Natural killer cell (primary cell): ENCODE measurements at regions not wholly inside any gene's neighbourhood (a gene's known extent, or its start where the extent isn't known, plus 50 kb on each side); places are given as distances from the start of the nearest gene placed in this dataset.

Experiments used
- ATAC-seq, 3 donors: fragments of 150-1000 bp in 2 of 3; fragments of 200-7000 bp in 1 of 3; cut with Tn5 transposase; 1 replicate in 1 of 3; 2 replicates in 2 of 3; pipeline ENCODE4 v1.10.0; 2021; ENCODE audit warnings: mild to moderate bottlenecking in 2 of 3, moderate library complexity in 2 of 3
- DNase-seq, 2 donors: peaks; one replicate each; pipeline versions ENCODE4 v3.0.0 to v3.0.0-alpha.2; 2013 to 2021; ENCODE audit warnings: mixed read lengths in 1 of 2
- H3K27ac ChIP-seq: one replicate; pipeline ENCODE4 v1.5.1; 2013; ENCODE audit warnings: mild to moderate bottlenecking, low read length
- H3K27me3 ChIP-seq: one replicate; pipeline ENCODE4 v1.6.1; 2013; ENCODE audit warnings: low read length; ENCODE audit not compliant: control insufficient read depth, insufficient read depth
- H3K36me3 ChIP-seq: one replicate; pipeline ENCODE4 v1.6.1; 2013; ENCODE audit warnings: low read length; ENCODE audit not compliant: control insufficient read depth, insufficient read depth
- H3K4me1 ChIP-seq: one replicate; pipeline ENCODE4 v1.6.1; 2013; ENCODE audit warnings: low read length; ENCODE audit not compliant: control insufficient read depth, insufficient read depth
- H3K4me3 ChIP-seq: one replicate; pipeline ENCODE4 v1.5.1; 2013; ENCODE audit warnings: low read length
- H3K9me3 ChIP-seq: one replicate; pipeline ENCODE4 v1.6.1; 2013; ENCODE audit warnings: low read length; ENCODE audit not compliant: control insufficient read depth, insufficient read depth
- H3K27ac Mint-ChIP-seq, 2 donors: one replicate each; pipeline ENCODE4 v1.8.0; 2022; ENCODE audit warnings: mild to moderate bottlenecking in 2 of 2, mixed read lengths in 2 of 2, moderate library complexity in 1 of 2
- H3K27me3 Mint-ChIP-seq, 2 donors: one replicate each; pipeline ENCODE4 v1.8.0; 2022; ENCODE audit warnings: low read depth in 2 of 2, mixed read lengths in 2 of 2
- H3K36me3 Mint-ChIP-seq: one replicate; pipeline ENCODE4 v1.8.0; 2022; ENCODE audit warnings: mixed read lengths
- H3K4me1 Mint-ChIP-seq, 2 donors: one replicate each; pipeline ENCODE4 v1.8.0; 2022; ENCODE audit warnings: mixed read lengths in 2 of 2
- H3K4me3 Mint-ChIP-seq: one replicate; pipeline ENCODE4 v1.8.0; 2022; ENCODE audit warnings: mild to moderate bottlenecking, moderate library complexity, mixed read lengths
- H3K9me3 Mint-ChIP-seq, 2 donors: one replicate each; pipeline ENCODE4 v1.8.0; 2022; ENCODE audit warnings: mixed read lengths in 2 of 2
- WGBS: methylation state at CpG from one replicate; pipeline ENCODE4 v1.1.7; 2013; ENCODE audit warnings: missing lambda C conversion rate; ENCODE audit not compliant: insufficient coverage; 5-methylcytosine and 5-hydroxymethylcytosine counted together
- intact Hi-C: fragments of 100-400 bp; cut with micrococcal nuclease; formaldehyde crosslinking; loops from one replicate; pipeline ENCODE4 v1.14.2; 2022
- TF ChIP-seq, protein P1 (sequence below): fragments of 200-600 bp; IDR thresholded peaks from one replicate; pipeline ENCODE4 v1.8.0; 2022; ENCODE audit warnings: antibody characterized with exemption

DNA sequence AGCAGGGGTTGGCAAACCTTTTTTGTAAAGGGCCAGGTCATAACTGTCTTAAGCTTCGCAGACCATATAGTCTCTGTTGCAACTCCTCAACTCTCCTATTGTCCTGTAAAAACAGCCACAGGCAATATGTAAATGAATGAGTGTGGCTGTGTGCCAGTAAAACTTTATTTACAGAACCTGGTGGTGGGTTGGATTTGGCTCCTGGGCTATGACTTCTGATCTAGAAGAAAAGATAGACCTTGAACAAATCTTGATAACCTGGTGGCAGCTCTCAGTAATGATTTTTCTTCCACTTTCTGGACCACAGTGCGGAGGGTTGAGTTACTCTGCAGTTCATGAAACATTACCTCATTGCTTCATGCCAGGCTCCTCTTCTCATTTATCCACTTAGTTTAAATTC, 139.3 kb downstream of the MYCN start:
- no peak overlapping the region for H3K27ac Mint-ChIP-seq
- 100% methylated on average over 2 of the region's 2 CpGs for WGBS
- H3K27me3 Mint-ChIP-seq = no peaks in the 10 kb centered on the region

DNA sequence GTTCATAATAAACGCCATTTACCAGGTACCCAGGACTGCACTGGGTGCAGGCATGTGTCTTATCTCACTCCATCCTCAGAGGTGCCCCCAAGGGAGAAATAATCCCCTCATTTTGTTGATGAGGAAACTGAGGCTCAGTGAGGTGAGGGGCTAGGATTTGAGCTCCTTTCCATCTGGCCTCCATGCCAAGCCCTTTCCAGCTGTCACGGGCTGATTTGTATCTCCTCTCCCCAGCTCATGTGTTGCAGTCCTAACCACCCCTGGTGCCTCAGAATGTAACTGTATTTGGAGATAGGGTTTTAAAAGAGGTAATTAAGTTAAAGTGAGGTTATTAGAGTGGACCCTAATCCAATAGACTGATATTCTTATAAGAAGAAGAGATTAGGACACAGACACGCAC, 137.3 kb downstream of the MYCN start:
- no peaks in the 10 kb centered on the region for H3K27me3 ChIP-seq
- no peaks in the 10 kb centered on the region for H3K9me3 Mint-ChIP-seq
- no peak overlapping the region for H3K4me3 Mint-ChIP-seq
- no peaks in the 10 kb centered on the region for H3K36me3 ChIP-seq
- H3K4me1 ChIP-seq = no peaks in the 10 kb centered on the region
- no peaks in the 10 kb centered on the region for H3K27me3 Mint-ChIP-seq
- intact Hi-C loops = no loop called here
- H3K4me1 Mint-ChIP-seq = no peaks in the 10 kb centered on the region
- no peak overlapping the region for H3K27ac Mint-ChIP-seq
- TF ChIP-seq, protein P1, sequence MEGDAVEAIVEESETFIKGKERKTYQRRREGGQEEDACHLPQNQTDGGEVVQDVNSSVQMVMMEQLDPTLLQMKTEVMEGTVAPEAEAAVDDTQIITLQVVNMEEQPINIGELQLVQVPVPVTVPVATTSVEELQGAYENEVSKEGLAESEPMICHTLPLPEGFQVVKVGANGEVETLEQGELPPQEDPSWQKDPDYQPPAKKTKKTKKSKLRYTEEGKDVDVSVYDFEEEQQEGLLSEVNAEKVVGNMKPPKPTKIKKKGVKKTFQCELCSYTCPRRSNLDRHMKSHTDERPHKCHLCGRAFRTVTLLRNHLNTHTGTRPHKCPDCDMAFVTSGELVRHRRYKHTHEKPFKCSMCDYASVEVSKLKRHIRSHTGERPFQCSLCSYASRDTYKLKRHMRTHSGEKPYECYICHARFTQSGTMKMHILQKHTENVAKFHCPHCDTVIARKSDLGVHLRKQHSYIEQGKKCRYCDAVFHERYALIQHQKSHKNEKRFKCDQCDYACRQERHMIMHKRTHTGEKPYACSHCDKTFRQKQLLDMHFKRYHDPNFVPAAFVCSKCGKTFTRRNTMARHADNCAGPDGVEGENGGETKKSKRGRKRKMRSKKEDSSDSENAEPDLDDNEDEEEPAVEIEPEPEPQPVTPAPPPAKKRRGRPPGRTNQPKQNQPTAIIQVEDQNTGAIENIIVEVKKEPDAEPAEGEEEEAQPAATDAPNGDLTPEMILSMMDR = no peak
- H3K36me3 Mint-ChIP-seq = no peaks in the 10 kb centered on the region
- H3K27ac ChIP-seq = no peak overlapping the region
- H3K9me3 ChIP-seq = no peaks in the 10 kb centered on the region
- H3K4me3 ChIP-seq = no peak overlapping the region
- DNase-seq (no peak), ATAC-seq (no peak)
- 60% methylated on average over 3 of the region's 3 CpGs for WGBS

More for the DNA sequence above, 139.3 kb downstream of the MYCN start:
- no peaks in the 10 kb centered on the region for H3K9me3 Mint-ChIP-seq
- Histone ChIP-seq H3K4me3 (no peak overlapping the region), H3K9me3 (no peaks in the 10 kb centered on the region), H3K36me3 (no peaks in the 10 kb centered on the region), H3K27ac (no peak overlapping the region), H3K27me3 (no peaks in the 10 kb centered on the region), H3K4me1 (no peaks in the 10 kb centered on the region)
- intact Hi-C loops = no loop called here
- no peak for ATAC-seq
- DNase-seq = no peak
- TF ChIP-seq, protein P1 = no peak
- H3K36me3 Mint-ChIP-seq = no peaks in the 10 kb centered on the region
- H3K4me1 Mint-ChIP-seq = no peaks in the 10 kb centered on the region
- H3K4me3 Mint-ChIP-seq = no peak overlapping the region

DNA sequence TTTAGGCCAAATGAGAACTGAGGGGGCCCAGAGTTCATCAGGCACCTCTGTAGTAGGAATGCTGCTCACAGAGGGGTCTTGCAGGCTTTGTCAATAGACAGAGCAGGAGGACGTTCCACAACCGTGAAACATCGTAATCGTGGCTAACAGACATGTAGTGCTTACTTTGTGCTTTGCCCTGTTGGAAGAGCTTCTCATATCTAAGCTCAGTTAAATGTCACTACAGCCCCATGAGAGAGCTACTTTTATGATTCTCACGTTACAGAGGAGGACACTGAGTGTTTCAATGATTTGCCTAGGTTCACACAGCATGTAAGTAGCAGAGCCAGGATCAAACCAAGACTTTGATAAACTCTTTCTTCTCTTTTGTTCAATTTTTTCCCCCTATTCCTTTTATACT, 136.6 kb downstream of the MYCN start:
- TF ChIP-seq, protein P1 = no peak
- Mint-ChIP-seq H3K9me3 (no peaks in the 10 kb centered on the region), H3K36me3 (no peaks in the 10 kb centered on the region), H3K4me3 (no peak overlapping the region), H3K27me3 (no peaks in the 10 kb centered on the region), H3K4me1 (no peaks in the 10 kb centered on the region), H3K27ac (no peak overlapping the region)
- Histone ChIP-seq H3K27me3 (no peaks in the 10 kb centered on the region), H3K4me3 (no peak overlapping the region), H3K36me3 (no peaks in the 10 kb centered on the region), H3K4me1 (no peaks in the 10 kb centered on the region), H3K27ac (no peak overlapping the region), H3K9me3 (no peaks in the 10 kb centered on the region)
- intact Hi-C loops = no loop called here
- WGBS = 85% methylated on average over 5 of the region's 5 CpGs
- ATAC-seq (no peak), DNase-seq (no peak)
